GM12873 (cell line): ENCODE measurements at regions not wholly inside any gene's neighbourhood (a gene's known extent, or its start where the extent isn't known, plus 50 kb on each side); places are given as distances from the start of the nearest gene placed in this dataset.

Source experiments
- TF ChIP-seq, protein P1 (sequence below): IDR thresholded peaks from 2 replicates; pipeline ENCODE4 v1.5.1; 2012; ENCODE audit warnings: low read depth, mild to moderate bottlenecking, moderate library complexity, low read length, control low read depth; ENCODE audit not compliant: insufficient read depth; ENCODE audit errors: missing control alignments

GRCh38 chr5:164090358-164090757, 584.9 kb downstream of the MAT2B start:
- TF ChIP-seq, protein P1, sequence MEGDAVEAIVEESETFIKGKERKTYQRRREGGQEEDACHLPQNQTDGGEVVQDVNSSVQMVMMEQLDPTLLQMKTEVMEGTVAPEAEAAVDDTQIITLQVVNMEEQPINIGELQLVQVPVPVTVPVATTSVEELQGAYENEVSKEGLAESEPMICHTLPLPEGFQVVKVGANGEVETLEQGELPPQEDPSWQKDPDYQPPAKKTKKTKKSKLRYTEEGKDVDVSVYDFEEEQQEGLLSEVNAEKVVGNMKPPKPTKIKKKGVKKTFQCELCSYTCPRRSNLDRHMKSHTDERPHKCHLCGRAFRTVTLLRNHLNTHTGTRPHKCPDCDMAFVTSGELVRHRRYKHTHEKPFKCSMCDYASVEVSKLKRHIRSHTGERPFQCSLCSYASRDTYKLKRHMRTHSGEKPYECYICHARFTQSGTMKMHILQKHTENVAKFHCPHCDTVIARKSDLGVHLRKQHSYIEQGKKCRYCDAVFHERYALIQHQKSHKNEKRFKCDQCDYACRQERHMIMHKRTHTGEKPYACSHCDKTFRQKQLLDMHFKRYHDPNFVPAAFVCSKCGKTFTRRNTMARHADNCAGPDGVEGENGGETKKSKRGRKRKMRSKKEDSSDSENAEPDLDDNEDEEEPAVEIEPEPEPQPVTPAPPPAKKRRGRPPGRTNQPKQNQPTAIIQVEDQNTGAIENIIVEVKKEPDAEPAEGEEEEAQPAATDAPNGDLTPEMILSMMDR = no peak

GRCh38 chr5:164091836-164092235, 586.4 kb downstream of the MAT2B start:
- TF ChIP-seq, protein P1 = no peak

- TF ChIP-seq, protein P1 = no peak
Observed at GRCh38 chr5:164094291-164094690, 588.9 kb downstream of the MAT2B start.

DNA sequence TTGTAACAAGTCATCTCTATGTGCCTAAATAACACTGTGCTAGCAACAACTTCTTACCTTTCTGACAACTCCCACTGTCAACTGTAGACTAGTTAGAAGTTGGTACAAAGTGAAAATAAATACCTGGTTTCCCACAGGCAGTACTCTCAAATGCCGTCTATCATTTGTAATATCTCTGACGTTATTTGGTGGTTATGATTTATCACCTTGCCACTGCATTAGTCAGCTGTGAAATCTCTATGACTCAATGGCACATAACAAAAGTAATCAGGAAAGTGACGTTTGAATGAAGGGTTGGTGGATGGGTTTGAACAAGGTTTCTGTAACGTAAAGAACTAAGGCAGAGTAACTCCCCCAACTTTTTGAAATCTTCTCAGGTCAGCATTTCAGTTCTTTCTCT, 592.3 kb downstream of the MAT2B start:
- TF ChIP-seq, protein P1 = no peak

- TF ChIP-seq, protein P1 = no peak
Observed at GRCh38 chr5:164098531-164098930, 593.1 kb downstream of the MAT2B start.

- TF ChIP-seq, protein P1 = no peak
Observed at GRCh38 chr5:164098979-164099378, 593.6 kb downstream of the MAT2B start.

GRCh38 chr5:164115420-164115819, 610.0 kb downstream of the MAT2B start:
- TF ChIP-seq, protein P1 = no peak
